HG02798 (cell line): ENCODE measurements at regions not wholly inside any gene's neighbourhood (a gene's known extent, or its start where the extent isn't known, plus 50 kb on each side); places are given as distances from the start of the nearest gene placed in this dataset.

Experiments used
- ATAC-seq: cut with Tn5 transposase; IDR thresholded peaks from one replicate; pipeline ENCODE4 v1.9.1; 2021; ENCODE audit warnings: mild to moderate bottlenecking; ENCODE audit not compliant: unreplicated experiment, poor library complexity

- no peak for ATAC-seq
These were observed 142.9 kb upstream of the SERP2 start for GRCh38 chr13:44230736-44231135.

GRCh38 chr13:44231786-44232516 is 141.7 kb upstream of the SERP2 start:
- ATAC-seq, result no peak

GRCh38 chr13:44232774-44233173 is 140.8 kb upstream of the SERP2 start:
- ATAC-seq, result no peak

- no peak for ATAC-seq
These were observed 139.1 kb upstream of the SERP2 start for GRCh38 chr13:44234566-44234965.

- ATAC-seq, result no peak
These were observed 137.3 kb upstream of the SERP2 start for GRCh38 chr13:44236370-44236769.

- ATAC-seq, result no peak
These were observed 136.8 kb upstream of the SERP2 start for GRCh38 chr13:44236801-44237207.

GRCh38 chr13:44237276-44237767 is 136.3 kb upstream of the SERP2 start:
- ATAC-seq, result peak; percentile 42

GRCh38 chr13:44237881-44238421 is 135.7 kb upstream of the SERP2 start:
- ATAC-seq, result no peak

GRCh38 chr13:44240611-44241145 is 132.9 kb upstream of the SERP2 start:
- ATAC-seq, result no peak

- no peak for ATAC-seq
These were observed 132.0 kb upstream of the SERP2 start for GRCh38 chr13:44241638-44242037.

- no peak for ATAC-seq
These were observed 130.9 kb upstream of the SERP2 start for GRCh38 chr13:44242766-44243165.

GRCh38 chr13:44243198-44243857 is 130.3 kb upstream of the SERP2 start:
- ATAC-seq, result no peak

GRCh38 chr13:44244288-44244687 is 129.3 kb upstream of the SERP2 start:
- no peak for ATAC-seq

- ATAC-seq, result no peak
These were observed 124.2 kb upstream of the SERP2 start for GRCh38 chr13:44249431-44249836.

- ATAC-seq, result no peak
These were observed 120.7 kb upstream of the SERP2 start for GRCh38 chr13:44252938-44253337.

- ATAC-seq, result no peak
These were observed 117.8 kb upstream of the SERP2 start for GRCh38 chr13:44255771-44256364.

- no peak for ATAC-seq
These were observed 115.8 kb upstream of the SERP2 start for GRCh38 chr13:44257796-44258195.

- ATAC-seq, result peak; percentile 72
These were observed 114.3 kb upstream of the SERP2 start for GRCh38 chr13:44259045-44260027.

GRCh38 chr13:44260336-44260735 is 113.3 kb upstream of the SERP2 start:
- no peak for ATAC-seq
